Left renal cortex interstitium (tissue), 4 donors: ENCODE measurements at regions not wholly inside any gene's neighbourhood (a gene's known extent, or its start where the extent isn't known, plus 50 kb on each side); places are given as distances from the start of the nearest gene placed in this dataset.
A peak's percentile ranks its signal among the peaks of the same experiment; 100 is the strongest.

Source experiments
- DNase-seq, 4 donors: peaks; one replicate each; pipeline ENCODE4 v3.0.0-alpha.2; 2013; ENCODE audit warnings: low read depth in 4 of 4, low spot score in 2 of 4, missing footprints in 1 of 4

DNA sequence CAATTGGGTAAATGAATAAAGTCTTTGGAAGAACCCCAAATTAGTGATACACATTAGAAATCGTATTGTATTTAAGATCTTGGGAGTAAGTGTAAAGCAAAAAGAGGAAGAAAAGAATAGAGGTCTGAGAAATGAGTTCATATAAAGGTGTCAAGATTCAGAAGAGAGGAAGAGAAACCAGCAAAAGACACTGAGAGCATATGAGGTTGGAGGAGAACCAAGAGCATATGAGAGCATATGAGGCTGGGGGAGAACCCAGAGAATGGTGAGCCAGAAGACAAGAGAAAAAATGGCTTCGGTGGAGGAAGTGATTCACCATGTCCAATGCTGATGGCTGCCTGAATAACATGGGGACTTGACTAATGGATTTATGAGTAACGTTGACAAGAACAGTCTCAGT lies 620.1 kb upstream of the GCFC2 start:
- no peak for DNase-seq

DNA sequence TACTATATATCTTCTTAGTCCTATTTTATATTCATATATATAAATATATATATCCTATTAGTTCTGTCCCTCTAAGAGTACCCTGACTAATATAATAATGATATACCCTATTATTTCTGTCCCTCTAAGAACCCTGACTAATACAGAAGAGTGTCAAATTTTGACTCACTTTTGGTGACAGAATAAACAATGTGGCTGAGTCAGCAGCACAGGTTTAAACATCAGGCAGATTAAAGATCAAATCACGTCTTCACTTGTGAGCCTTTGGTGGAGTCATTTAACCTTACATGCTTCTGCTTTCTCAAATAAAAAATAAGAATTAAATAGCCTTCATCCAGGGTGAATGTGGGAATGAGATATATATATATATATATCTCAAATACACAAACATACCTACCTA lies 615.9 kb upstream of the GCFC2 start:
- DNase-seq: no peak

GRCh38 chr2:76323381-76323780 lies 612.7 kb upstream of the GCFC2 start:
- DNase-seq: no peak

- no peak for DNase-seq
Measured at GRCh38 chr2:76320716-76321115, 610.0 kb upstream of the GCFC2 start.

GRCh38 chr2:76318848-76319360 lies 608.2 kb upstream of the GCFC2 start:
- no peak for DNase-seq

DNA sequence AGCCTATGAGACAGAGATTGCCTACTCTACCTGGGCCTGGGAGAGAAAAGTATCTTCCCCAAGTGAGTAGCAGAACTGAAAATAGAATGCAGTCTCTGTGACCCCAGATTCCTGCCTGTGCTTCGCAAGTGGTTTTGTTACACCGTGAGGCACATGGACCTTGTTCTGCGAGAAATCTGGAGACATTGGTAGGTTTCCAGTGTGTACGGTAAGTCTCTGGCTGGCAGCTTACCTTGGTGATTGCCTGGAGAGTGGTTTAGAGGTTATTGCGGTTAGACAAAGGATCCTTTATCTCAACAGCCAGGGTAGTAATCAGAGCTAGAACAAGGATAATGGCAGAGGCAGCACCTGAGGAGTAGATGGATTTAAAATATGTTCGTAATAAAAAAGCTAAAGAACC lies 606.0 kb upstream of the GCFC2 start:
- DNase-seq: no peak

DNA sequence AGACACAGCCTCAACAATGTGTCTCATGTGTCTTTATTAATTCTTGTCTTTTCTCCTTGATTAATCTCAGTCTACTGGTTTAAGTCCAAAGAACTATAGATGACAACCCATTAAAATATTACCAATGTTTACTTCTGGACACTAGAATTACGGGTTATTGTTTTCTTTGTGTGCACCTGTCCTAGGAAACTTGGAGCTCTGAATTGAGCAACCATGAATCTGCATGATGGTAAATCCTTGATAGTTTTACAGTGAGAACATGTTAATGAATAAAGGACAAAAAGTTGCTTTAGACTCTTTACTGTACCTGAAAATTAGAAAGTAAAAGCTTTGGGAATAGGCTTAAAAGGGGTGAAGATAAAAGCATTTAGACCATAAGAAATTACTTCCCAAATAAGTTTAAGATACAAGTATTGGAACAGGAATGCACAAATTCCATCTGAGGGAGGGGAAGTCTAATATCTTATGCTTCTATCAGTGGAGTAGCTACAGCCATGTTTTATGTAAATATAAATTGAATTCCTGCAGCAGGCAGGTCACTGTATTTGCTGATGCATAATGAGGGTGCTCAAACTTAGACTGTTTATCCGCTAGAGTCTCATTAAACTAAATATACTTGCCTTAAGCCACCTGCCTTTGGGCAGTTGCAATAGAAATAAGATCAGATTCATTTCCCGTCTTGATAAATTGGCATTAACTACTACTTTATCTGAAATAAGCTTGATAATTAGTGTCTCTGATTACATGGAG lies 603.7 kb upstream of the GCFC2 start:
- no peak for DNase-seq

- DNase-seq: no peak
Measured at GRCh38 chr2:76312236-76312635, 601.5 kb upstream of the GCFC2 start.

DNA sequence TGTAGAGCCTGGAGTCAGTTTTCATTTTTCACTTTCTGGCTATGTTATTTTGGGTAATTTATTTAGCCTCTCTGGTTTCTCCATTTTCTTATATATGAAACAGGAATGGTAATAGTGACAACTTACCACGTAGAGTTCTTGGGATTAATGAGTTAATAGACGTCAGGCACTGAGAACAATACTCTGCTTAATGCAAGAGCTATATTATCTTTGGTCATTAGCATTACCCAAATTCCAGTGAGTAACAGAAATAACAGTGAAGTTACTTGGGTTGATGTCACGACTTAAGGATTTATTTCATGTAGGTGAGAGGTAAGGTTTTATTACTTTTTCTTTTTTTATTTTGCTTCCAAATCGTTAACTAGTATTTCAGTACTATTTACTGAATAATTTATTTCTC lies 601.0 kb upstream of the GCFC2 start:
- DNase-seq: no peak

GRCh38 chr2:76310894-76311633 lies 600.3 kb upstream of the GCFC2 start:
- DNase-seq: no peak

GRCh38 chr2:76307495-76307894 lies 596.8 kb upstream of the GCFC2 start:
- DNase-seq: no peak

GRCh38 chr2:76298041-76298440 lies 587.3 kb upstream of the GCFC2 start:
- DNase-seq: no peak

GRCh38 chr2:76296438-76296837 lies 585.7 kb upstream of the GCFC2 start:
- no peak for DNase-seq

DNA sequence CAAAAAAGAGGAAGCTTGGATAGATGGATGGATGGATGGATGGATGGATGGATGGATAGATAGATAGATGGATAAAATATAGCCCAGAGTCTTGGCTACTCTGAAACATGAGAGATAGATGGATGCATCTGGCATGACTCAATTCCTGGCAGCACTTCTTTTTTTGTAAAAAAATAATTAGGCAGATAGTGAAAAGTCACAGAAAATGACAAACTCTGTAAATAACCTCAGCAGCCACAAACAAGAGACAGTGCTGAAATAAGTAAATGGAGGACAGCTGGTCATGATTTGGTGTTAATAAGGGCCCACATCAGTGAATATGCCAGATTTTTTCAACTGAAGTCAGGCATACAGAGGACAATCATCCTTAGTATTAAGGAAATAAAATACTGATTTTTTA lies 585.0 kb upstream of the GCFC2 start:
- no peak for DNase-seq

GRCh38 chr2:76288598-76288997 lies 577.9 kb upstream of the GCFC2 start:
- peak in 3 of 4 donors; percentile 1 to 19 (median 7) for DNase-seq

DNA sequence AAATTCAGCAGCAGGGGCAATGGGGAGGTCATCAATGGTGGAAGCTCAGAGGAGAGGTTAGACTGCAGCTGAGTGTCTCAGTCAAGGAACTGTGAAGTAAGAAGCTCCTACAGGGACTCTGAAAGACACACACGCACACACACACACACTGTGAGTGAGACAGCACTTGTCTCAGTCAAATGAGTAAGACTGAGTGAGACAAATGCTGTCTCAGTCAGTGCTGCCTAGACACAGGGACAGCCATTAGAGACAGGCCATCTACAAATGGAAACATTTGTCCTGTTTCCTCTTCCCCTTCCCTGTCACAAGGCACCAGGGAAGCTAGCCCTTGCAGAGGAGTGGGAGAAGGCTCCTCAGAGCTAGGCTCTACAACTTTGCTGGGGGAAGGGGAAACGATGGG lies 577.4 kb upstream of the GCFC2 start:
- DNase-seq: no peak

DNA sequence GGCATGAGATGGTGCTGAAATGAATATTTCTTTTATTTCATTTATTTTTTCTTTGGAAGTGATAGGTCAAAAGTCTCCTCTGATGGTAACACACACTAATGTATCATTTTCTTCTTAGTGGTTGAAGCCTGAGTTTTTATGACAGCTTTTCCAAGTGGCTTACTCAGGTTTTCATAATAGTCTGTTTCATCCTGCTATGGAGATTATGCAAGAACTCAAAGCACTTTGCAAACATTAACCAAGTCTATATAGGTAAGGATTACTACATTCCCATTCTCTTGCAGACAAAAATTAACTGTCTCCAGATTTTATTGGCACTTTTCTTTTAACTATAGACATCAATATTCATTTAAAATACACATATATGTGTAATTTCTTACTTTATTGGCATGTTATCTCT lies 572.6 kb upstream of the GCFC2 start:
- DNase-seq: no peak

DNA sequence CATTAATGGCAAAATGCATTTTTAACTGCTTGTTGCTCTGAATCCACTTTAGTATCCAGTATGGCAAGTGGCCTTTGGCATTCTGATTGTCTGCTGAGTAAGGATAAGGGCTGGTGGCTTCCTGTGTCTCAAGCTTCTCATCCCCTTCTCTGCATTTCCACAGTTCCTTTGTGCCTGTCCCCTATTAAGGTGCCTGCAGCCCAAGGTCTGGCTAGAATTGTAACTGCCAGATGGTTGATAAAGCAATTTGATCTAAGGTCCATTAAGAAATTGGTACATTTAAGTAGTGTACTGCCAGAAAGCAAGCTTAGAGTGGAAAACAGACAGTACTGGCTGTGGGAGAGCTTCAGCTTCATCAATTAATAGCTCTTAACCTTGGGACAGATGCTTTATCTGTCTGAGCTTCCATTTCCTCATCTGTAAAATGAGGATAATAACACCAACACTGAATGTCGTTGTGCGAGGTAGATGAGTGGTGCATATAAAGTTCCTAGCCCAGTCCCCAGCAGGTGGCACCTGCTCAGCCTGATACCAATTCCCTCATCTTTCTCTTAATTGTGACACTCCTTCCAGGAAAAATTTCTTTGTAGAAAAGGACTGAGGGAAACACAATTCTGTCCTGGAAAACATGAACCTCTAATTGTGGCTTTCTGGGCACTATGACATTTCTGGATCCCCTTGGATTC lies 570.6 kb upstream of the GCFC2 start:
- no peak for DNase-seq

- no peak for DNase-seq
Measured at GRCh38 chr2:76280686-76281085, 570.0 kb upstream of the GCFC2 start.

DNA sequence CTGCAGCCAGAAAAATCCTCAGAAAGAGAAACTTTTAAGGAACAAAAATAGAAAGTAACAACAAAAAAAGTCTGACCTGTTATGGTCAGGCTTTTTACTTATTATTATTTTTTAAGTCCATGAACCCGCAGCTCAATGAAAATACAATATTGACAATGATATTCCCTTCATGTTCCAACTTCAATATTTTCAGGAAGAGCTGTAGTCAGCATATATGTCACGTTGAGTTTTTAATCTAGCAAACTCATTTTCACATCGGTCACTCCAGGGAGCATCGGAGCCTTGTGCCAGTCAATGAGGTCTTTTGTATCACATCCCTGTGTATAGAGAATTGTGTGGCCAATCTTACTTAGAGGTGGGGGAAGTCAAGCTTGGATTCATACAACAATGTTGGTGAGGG lies 568.4 kb upstream of the GCFC2 start:
- DNase-seq: no peak

GRCh38 chr2:76275788-76276187 lies 565.1 kb upstream of the GCFC2 start:
- no peak for DNase-seq

- DNase-seq: no peak
Measured at GRCh38 chr2:76274676-76275075, 564.0 kb upstream of the GCFC2 start.
